Mesothelial cell of epicardium (in vitro differentiated cells): ENCODE measurements at regions not wholly inside any gene's neighbourhood (a gene's known extent, or its start where the extent isn't known, plus 50 kb on each side); places are given as distances from the start of the nearest gene placed in this dataset.

ENCODE experiments used
- DNase-seq, 2 experiments: peaks; one replicate each; pipeline ENCODE4 v3.0.0; 2021; ENCODE audit warnings: low spot score in 2 of 2; ENCODE audit not compliant: unreplicated experiment in 2 of 2
- H3K27ac Mint-ChIP-seq: 2 replicates; pipeline ENCODE4 v1.8.0; 2021; ENCODE audit warnings: mixed read lengths
- H3K27me3 Mint-ChIP-seq: 2 replicates; pipeline ENCODE4 v1.8.0; 2021; ENCODE audit warnings: low read depth, mixed read lengths
- H3K36me3 Mint-ChIP-seq: 2 replicates; pipeline ENCODE4 v1.8.0; 2021; ENCODE audit warnings: mixed read lengths
- H3K4me1 Mint-ChIP-seq: 2 replicates; pipeline ENCODE4 v1.8.0; 2021; ENCODE audit warnings: mixed read lengths
- H3K4me3 Mint-ChIP-seq: 2 replicates; pipeline ENCODE4 v1.8.0; 2021; ENCODE audit warnings: mild to moderate bottlenecking, moderate library complexity, mixed read lengths
- H3K9me3 Mint-ChIP-seq: 2 replicates; pipeline ENCODE4 v1.8.0; 2021; ENCODE audit warnings: mixed read lengths
- CTCF ChIP-seq: fragments of 200-600 bp; sonication (generic); IDR thresholded peaks from one replicate; pipeline ENCODE4 v1.5.0; 2021; ENCODE audit warnings: antibody characterized with exemption; ENCODE audit not compliant: unreplicated experiment

- TF ChIP-seq CTCF = no peak
- no peak overlapping the region for H3K4me3 Mint-ChIP-seq
- no peak overlapping the region for H3K27ac Mint-ChIP-seq
- H3K36me3 Mint-ChIP-seq = no peaks in the 10 kb centered on the region
- peaks cover 27% of the 10 kb centered on the region for H3K4me1 Mint-ChIP-seq
- H3K27me3 Mint-ChIP-seq = peaks cover 41% of the 10 kb centered on the region
- no peak for DNase-seq
- H3K9me3 Mint-ChIP-seq = no peaks in the 10 kb centered on the region
These were observed 122.3 kb upstream of the ZNF507 start for GRCh38 chr19:32223106-32223505.

DNA sequence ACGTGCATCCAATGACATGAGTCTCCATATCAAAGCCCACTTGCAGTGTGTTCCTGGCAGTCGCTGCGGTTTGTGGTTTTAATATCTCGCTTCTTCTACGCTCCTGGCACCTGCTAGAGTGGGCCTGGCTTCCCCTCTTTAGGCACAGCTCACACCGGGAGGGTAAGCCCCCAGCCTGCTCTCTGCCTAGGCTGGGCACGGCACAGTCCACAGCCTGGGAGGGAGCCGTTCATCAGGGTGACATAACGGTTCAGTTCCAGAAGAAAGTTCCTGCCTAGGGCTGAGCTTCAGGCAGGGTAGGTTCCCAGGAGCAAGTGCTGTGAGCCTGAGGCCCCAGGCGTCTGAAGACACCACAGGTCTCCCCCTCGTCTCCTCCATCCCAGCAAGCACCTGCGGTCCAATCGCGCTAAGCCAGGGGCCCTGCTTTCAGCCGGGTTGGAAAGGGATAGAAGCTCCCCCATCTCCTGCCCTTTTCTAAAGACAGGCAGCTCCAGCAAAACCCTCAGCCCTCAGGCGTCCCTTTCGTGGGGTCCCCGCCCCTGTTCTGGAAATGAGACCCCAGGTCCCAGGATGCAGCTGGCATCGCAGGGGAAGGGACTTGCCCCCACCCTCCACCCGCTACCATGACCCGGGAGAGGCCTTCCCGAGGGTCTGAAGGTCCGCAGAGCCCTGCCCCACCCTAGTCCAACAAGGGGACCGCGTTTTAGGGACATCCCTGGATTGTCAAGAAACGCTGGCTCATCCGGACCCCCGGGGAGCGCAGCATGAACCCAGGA is 121.6 kb upstream of the ZNF507 start:
- Mint-ChIP-seq H3K4me1 (peaks cover 27% of the 10 kb centered on the region), H3K9me3 (no peaks in the 10 kb centered on the region), H3K4me3 (no peak overlapping the region), H3K27ac (no peak overlapping the region), H3K36me3 (no peaks in the 10 kb centered on the region), H3K27me3 (peaks cover 45% of the 10 kb centered on the region)
- no peak for TF ChIP-seq CTCF
- no peak for DNase-seq

GRCh38 chr19:32224371-32225244 is 120.8 kb upstream of the ZNF507 start:
- no peaks in the 10 kb centered on the region for H3K9me3 Mint-ChIP-seq
- H3K27me3 Mint-ChIP-seq = peaks cover 51% of the 10 kb centered on the region
- peaks cover 27% of the 10 kb centered on the region for H3K4me1 Mint-ChIP-seq
- peak; percentile 63 to 85 for DNase-seq
- TF ChIP-seq CTCF = peak; percentile 100
- H3K4me3 Mint-ChIP-seq = peak overlapping the region; percentile 70
- H3K27ac Mint-ChIP-seq = no peak overlapping the region
- no peaks in the 10 kb centered on the region for H3K36me3 Mint-ChIP-seq

DNA sequence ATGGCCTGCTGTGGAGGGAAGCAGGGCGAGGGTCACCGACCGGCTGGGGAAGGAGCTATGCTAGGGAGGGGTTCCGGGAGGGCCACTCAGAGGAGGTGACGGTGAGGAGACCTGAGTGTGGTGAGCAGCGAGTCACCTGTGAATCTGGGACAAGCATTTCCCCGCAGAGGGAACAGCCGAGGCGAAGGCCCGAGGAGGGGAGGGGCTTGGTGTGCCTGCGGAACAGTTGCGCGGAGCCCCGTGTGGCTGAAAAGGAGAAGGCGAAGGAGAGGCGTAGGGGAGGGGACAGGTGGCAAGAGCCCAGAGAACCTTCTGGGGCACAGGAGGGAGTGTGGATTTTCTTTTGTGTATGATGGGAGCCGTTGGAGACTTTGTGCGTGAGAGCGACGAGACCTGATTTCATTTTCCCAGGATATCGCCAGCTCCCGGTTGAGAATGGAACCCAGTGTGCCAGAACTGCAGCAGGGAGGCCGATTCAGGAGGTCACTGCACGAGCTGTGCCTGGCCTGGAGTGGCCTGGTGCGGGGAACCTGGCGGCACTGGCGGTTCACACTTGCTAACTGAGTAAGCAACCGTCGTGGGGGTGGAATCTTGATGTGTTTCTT is 117.7 kb upstream of the ZNF507 start:
- no peak overlapping the region for H3K27ac Mint-ChIP-seq
- H3K4me1 Mint-ChIP-seq = peaks cover 17% of the 10 kb centered on the region
- H3K27me3 Mint-ChIP-seq = peaks cover 70% of the 10 kb centered on the region
- no peaks in the 10 kb centered on the region for H3K9me3 Mint-ChIP-seq
- TF ChIP-seq CTCF = no peak
- H3K36me3 Mint-ChIP-seq = no peaks in the 10 kb centered on the region
- H3K4me3 Mint-ChIP-seq = no peak overlapping the region
- DNase-seq = no peak

- no peak for DNase-seq
- TF ChIP-seq CTCF = no peak
- Mint-ChIP-seq H3K4me3 (no peak overlapping the region), H3K36me3 (no peaks in the 10 kb centered on the region), H3K27ac (no peak overlapping the region), H3K4me1 (no peaks in the 10 kb centered on the region), H3K9me3 (no peaks in the 10 kb centered on the region), H3K27me3 (peaks cover 69% of the 10 kb centered on the region)
These were observed 115.0 kb upstream of the ZNF507 start for GRCh38 chr19:32230441-32230840.
